T-helper 2 cell (primary cell): ENCODE measurements at regions not wholly inside any gene's neighbourhood (a gene's known extent, or its start where the extent isn't known, plus 50 kb on each side); places are given as distances from the start of the nearest gene placed in this dataset.

Experiments
- DNase-seq, 5 experiments: peaks; one replicate each; pipeline versions ENCODE4 v3.0.0 to v3.0.0-alpha.2; 2012 to 2022

DNA sequence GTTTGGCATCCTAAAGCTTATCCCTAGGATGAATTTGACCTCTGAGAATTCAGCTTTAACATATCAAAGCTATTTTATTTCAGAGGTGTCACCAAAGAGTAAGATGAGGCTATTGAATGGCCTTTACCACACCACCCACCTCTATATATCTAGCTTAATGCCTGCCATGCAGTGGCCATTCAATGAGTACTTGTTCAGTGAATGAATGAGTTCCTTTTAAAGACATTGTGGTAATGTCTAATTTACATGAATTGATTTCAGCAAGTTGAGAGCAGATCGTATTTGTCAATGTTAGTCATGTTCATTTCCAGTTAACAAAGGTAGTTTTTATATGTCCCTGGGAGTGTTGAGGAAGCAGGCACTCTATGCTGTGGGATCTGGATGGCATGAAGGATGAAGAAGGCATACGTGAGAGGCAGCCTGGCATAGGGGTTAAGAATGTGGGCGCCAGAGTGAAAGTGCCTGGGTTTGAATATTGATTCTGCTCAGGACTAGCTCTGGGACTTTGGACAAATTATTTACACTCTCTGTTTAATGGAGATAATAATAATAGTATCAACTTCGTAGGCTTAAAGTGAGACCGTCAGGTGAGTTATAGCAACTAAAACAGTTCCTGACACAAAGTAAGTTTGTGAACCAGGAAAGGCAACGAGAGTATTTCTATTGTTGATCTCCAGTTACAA, 434.1 kb upstream of the CHST9 start:
- no peak for DNase-seq

DNA sequence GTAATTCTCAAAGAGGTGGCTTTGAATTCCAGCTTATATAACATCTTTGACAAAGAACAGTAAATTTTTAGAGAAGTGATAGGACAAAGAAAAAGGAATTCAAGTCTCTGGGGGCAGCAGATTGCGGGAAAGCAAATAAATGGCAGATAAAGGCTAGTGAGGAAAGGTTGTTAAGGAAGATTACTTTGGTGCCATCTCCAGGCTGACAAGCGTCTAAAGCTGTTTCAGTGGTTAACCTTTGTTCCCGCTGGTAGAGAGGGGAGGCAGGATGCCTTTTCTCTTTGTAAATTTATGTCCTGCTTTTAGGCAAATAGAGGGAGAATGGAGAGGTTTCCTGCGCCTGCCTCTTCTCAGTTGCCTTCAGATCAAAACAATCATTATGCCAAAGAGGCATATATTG, 431.2 kb upstream of the CHST9 start:
- DNase-seq = no peak

DNA sequence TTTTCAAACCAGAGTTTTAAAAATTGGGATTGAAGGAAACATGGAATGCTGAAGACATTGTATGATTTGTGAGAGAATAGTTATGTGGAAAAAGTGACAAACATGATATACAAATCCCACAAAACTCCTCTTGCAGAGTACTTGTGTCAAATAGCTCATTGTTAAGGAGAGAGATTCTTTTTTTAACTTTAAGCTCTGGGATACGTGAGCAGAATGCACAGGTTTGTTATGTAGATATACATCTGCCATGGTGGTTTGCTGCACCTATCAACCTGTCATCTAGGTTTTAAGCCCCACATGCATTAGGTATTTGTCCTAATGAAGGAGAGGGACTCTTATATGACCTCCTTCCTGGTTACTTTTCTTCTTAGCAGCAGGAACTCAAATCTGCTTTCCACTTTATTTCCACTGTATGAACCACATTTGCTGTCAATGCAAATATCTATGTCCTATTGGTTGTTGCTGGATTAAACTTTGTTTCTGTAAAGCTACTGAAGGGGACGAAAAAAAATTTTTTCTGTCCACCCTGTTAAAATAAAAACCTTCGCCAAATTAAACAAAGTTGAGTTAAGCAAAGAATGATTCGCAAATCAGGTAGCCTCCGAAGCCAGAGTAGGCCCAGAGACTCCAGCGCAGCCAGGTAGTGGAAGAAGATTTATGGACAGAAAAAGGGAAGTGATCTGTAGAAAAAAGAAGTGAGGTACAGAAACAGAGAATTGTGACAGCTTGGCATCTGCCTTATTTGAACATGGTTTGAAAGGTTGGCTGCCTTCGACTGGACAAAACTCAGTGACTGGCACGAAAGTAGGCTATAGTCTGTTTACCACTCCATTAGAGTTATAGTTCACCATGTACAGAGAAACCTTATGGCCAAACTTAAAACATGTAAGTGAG, 430.1 kb upstream of the CHST9 start:
- no peak for DNase-seq

DNA sequence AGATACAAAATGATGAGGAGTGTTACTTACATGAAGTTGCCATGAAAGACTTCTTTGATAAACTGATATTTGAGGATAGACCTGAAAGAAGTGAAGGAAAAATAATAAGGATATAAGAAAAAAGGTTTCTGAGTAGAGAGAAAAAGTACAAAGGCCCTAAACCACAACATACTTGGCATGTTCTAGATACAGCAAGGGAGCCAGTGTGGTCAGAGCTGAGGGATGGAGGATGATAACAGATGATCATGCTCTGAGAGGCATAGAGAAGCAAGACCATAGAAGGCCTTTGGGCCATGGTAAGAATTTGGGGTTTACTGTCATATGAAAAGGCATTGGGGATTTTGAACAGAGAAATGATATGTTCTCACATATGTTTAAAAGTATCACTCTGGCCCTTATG, 424.1 kb upstream of the CHST9 start:
- DNase-seq = no peak

DNA sequence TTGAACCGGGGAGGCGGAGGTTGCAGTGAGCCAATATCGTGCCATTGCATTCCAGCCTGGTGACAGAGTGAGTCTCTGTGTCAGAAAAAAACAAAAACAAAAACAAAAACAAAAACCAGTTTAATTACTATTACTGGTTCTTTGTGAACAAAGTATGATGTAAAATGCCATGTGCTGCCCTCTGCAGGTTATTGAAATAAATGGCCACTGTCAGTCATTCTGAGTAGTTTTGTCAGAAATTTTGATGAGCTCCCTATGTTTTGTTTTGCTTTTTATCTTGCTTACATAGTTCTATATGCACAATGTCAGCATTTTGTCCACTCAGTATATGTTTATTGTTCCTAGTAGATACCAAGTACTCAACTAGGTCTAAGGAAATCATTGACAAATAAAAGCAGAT, 423.6 kb upstream of the CHST9 start:
- no peak for DNase-seq

DNA sequence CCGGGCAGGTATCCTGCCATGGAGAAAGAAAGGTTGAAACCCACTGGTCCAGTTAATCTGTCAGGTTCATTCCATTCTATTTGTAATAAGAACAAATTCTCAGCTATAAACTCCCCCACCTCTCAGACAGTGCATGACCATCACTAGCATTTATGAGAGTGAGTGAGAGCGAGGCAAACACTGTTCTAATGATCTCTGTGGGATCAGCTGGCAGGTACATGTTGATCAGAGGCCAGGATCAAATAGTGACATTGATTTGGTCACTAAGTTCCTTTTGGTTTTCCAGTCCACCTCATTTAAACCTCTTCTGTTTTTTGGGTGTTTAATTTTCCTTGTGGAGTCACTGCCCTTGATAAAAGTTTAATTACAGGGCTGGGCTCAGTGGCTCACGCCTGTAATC, 423.1 kb upstream of the CHST9 start:
- DNase-seq = no peak

DNA sequence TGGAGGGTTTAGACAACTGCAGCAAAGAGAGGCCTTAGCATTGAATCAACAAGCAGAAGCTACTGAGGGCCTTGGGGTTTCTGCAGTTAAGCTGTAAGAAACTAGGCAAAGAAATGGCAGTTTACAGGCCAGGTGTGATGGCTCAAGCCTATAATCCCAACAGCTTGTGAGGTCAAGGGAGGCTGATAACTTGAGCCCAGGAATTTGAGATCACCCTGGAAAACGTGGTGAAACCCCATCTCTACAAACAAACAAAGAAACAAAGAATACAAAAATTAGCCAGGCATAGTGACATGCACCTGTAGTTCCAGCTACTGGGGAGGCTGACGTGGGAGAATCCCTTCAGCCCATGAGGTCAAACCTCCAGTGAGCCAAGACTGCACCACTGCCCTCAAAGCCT, 421.6 kb upstream of the CHST9 start:
- no peak for DNase-seq

DNA sequence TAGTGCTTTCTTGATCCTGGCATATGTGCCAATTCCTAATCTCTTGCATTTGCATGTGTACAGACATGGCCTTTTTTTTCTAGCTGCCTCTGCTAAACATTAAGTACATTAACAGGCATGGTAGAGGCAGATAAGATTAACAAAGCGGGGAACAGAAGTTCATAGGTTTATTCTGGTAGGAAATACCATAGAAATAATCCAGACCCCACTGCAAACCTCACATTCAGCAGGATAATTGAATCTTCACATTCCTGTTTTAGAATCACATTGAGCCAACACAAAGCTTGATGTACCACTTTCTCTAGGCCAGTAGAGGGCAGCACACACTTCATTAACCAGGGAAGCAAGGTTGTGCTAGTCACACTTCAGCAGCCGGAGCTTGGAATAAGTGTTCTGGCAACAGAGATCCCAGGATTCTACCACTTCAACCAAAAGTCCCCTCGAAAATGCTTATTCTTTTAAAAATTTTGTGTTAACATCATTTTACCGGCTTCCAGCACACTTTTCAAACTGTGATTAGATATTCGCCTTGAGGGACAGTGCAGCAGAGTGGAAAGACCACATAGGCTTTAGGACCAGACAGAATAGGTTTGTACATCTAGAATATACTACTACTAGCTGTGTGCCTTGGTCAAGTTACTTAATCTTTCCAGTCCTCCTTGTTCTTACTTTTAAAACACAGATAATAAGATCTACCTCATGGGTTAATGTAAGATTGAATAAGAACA, 420.2 kb upstream of the CHST9 start:
- DNase-seq = peak in 1 of 5 experiments; percentile 33

DNA sequence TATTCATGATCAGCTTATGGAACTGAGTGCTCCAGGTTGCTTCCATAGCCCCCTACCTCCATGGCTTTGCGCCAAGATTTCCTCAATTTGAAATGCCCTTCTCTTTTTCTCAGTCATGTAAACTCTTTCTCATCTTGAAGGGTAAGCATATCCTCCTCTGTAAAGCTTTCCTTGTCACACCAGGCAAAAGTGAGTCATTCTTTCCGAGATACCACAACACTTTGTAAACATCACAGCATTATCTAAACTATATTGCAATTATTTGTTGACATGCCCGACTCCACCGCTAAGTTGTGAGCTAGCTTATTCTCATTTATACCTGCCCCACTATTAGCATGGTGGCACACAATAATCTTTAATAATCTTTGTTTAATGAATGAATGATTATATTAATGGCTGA, 419.5 kb upstream of the CHST9 start:
- DNase-seq = no peak

DNA sequence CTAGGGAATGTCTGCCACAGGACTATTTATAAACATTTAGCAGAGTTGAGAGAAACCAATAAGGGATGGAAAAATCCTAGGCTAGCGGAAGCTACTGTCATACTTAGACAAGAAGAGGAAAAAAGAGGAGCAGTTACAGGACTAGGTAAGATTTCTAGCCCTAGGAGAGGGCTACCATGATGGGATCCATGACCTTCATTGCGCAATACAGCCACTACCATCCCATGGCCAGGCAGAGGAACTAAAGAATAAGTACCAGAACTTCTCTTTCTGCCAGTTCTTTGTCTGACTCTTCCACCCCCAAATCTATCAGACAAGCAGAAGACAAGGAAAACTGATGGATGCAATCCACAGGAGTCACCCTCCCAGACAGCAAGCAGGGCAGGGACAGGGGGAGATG, 417.0 kb upstream of the CHST9 start:
- no peak for DNase-seq

DNA sequence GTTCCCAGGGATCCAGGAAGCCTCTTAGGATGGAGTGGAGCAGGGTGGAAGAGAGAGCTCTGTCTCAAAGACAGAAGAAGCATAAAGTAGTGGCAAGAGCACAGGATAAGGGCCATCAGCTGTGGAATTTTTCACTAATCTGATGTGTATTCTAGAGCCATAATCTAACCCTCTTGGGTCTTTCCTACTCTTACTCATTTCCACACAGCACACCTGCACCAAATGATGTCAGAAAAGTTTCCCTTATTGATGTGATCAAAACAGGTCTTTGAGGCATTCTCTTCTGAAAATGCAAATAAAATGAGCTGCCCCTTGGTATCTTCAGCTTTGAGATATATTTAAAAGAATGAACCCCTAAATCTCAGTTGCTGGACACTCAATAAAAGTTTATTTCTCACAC, 415.1 kb upstream of the CHST9 start:
- DNase-seq = no peak

DNA sequence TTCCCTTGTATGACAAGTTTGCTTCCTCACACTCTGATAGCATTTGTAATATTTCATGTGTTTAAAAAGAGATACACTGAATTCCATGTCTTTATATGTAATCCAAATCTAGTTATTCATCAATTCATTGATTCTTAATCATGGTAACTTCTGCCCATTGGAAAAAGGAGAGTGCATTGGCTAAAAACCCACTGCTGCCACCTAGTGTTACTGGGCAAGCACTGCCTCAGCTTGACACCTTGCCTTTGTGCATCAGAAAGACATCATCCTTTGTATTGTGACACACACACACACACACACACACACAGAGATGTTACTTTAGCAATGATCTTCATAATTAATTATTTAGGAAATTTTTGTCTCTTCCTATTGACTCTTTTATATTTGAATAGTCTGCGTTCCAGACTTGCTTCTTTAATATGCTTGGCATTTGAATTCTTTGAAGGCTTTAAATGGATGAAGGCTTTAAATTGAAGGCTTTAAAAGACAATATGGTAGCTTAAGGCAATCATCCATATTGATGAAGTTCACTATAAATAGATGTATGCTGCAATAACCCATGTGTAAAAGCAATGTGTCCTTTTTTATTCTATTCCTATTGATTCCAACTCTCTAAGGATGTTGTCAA, 414.2 kb upstream of the CHST9 start:
- DNase-seq = peak in 1 of 5 experiments; percentile 23

DNA sequence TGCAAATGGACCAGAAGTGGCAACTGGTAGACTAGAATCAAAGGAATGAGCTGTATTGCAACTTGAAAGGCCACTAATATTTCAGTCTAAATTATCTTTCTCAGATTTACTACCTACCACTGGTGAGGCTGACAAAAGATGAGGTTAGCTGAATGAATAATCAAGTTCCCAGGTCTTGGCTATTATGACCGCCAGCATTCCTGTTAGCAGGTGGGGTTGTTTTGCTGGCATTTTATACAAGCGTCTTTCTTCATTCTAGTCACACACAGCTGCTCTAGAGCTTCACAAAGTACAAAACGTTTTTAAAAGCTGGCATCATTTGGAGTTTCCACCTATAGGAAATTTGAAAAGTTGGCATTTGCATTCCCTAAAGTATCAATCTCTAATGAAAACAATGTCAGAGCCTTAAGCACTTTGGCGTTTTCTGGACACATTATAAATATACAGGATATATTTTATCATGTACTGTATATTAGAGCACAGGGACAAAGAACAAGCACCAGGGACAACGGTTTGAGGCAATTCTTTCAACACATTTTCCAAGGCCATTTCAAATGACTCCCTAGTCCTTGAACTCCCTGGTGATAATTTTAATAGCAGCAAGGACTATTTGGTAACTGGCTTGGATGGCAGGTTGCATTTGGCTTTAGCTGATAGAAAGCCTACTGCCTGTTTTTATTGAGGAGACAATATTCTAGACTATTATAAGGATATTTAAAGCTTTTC, 410.2 kb upstream of the CHST9 start:
- DNase-seq = no peak

DNA sequence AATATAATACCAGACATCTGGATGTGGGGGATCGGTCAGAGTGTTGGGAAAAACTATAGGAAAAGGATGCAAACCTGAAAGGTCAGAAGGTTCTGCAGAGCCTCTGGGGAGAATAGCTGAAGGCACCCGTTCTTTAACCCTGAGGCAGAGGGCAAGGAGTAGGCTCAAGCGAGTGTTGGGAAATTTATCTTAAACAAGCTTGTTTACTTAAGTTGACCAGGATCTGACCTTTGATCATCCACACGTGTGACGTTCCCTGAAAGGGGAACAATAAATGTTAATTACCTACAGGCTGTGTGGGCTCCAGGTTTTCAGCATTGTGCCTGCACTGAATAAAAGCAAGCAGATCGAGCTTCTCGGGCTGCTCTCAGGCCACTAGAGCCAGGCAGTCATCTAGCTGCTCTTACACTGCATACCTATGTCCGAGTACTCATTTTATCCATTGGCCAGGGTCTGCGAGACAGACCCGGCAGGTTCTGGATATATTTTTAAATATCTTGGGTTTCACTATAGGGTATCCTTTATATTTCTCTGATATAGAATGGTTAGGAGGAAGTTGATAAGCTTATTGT, 400.6 kb upstream of the CHST9 start:
- no peak for DNase-seq

DNA sequence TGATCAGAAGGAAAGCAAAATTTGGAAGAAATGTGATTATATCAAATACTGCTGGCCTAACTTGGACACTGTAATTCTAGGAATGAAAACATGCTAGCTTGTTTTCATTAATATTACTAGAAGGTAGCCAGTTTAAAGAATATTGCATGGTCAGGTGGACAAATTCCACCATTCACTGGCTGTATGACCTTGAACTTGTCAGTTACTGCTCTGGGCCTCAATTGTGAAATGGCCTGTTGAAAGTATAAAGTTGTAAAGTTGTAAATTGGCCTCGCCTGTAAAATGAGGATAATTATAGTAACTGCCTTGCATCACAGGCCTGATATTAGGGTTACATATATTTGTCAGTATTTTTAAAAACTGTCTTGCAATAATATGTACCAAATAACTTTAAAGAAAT, 398.4 kb upstream of the CHST9 start:
- no peak for DNase-seq

DNA sequence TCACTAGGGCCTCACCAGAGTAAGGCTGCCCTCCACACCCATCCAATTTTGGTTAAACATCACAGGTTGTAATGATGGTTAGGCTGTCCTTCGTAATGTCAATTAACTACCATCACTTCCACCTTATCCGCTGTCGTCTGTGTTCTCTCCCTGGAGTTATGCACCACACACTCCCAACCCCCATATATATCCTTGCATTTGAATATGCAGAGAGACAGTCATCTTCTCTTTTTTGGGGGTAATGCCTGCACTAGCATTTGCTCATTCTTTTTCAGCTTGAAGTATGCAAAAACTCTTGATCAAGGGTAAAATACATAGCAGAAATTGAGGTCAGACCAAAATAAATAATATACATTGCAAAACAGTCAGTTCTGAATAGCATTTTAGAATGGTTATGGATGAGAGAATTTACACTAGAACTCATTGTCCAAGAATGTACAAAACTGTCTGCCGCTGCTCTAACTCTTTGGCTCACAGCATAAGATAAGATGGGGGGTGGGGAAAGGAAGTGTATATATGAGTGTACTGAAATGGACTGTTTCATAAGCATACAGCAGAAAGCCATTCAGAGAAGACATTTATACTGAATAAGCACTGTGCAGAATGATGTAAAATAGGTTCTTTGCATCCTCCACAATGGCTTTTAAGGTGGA, 397.8 kb upstream of the CHST9 start:
- no peak for DNase-seq

DNA sequence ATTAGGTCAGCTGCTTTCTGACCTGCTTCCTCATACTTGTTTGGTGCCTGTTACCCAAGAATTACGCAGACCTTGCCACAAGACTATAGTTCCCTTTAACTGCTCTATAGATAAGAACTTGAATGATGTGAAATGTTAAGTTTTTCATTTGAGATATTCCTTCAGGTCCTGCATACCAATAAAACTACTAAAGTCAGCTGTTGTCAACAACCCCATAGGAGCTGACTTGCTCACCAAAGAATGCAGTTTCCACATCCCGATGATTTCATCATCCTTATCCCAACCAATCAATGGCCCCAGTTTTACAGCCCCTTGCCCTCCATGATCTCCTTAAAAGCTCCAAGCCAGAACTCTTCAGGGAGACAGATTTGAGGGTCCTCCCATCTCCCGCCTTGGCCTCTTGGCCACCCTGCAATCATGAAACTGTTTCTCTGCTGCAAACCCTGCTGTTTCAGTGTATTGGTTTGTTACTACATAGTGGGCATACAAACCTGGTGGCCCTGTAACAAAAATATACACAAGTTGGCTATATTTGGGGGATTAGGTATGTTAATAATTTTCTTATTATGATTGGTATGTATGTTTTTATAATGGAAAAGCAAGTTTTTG, 396.3 kb upstream of the CHST9 start:
- no peak for DNase-seq

DNA sequence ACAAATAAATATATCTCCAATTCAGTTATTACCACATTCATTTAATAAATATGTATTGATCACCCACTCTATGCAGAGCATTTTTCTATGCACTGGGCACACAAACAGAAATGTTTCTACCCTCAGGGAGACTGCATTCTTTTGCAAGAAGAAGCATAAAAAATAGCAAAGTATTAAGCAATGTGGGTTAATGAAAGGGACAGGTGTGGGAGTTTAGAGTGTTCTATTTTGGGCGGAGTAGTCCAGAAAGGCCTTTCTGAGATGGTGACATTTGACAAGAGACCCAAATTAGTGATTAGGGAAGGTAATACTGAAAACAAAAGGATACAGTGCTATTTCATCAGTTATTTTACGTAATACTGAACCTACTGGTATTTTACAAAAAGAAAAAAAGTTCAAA, 394.3 kb upstream of the CHST9 start:
- no peak for DNase-seq

DNA sequence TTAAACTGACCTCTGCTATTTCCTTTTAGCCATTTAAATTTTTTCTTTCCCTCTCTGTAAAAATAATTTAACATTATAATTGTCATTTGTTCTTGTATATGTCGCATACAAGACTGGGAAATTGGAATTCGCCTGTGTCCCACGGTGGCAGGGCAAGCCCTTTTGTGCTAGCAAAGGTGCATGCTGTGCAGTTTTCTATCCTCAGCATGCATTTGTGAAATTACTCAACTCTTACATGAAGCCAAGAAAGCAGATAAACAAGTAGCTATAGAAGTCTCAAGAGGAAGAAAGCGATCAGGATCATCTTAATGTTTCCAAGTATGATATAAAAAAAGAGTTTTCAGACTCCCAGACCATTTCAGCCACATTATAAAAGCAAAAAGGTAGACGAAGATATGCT, 392.6 kb upstream of the CHST9 start:
- DNase-seq = no peak

DNA sequence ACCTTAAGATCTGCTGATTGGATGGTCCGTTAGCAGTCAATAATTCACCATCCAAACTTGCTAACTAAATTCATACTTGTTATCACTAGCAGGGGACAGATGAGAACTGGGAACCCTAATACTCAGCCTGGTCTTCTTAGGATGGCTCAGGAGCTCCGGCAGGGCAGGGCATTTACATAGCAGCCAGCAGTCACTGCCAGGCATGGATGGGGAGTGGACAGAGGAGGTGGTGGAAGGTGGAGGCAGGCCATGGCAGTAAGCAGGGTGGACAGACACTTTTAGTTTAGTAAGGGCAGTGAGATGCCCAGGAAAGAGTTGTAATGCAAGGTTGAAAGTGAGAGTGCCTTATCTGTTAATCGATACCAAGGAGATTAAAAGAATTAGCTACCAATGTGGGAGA, 392.2 kb upstream of the CHST9 start:
- no peak for DNase-seq

DNA sequence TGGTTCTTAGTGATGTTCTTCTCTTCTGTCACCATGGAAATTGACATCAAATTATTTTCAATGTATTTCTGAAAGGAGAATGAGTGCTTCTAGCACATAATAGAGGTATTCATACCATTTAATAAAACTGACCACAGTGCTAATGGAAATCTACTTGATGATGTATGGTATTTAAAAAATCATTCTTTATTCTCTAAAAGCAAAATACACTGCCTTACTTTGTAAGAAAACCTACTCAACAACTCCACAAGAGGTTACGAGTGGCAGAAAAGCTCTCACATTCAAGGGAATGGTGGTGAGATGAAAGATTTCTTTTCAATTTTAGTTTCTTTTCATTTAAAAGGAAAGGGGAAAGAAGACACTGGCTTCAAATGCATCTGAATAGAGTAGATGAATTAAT, 382.3 kb upstream of the CHST9 start:
- no peak for DNase-seq
